Bronchial epithelial cell (primary cell): ENCODE measurements at regions not wholly inside any gene's neighbourhood (a gene's known extent, or its start where the extent isn't known, plus 50 kb on each side); places are given as distances from the start of the nearest gene placed in this dataset.

ENCODE experiments used
- DNase-seq: peaks from one replicate; pipeline ENCODE4 v3.0.0-alpha.2; 2010; ENCODE audit warnings: low read depth
- FAIRE-seq: peaks from 2 replicates; lab custom pipeline; 2011; peaks lifted over from hg19 to GRCh38; lab: Jason Lieb, UNC
- H3K27me3 ChIP-seq: 2 replicates; pipeline ENCODE4 v1.5.1; 2011; ENCODE audit warnings: low read length; ENCODE audit not compliant: control insufficient read depth, insufficient read depth
- H3K36me3 ChIP-seq: 2 replicates; pipeline ENCODE4 v1.5.1; 2011; ENCODE audit warnings: low read length; ENCODE audit not compliant: control insufficient read depth, insufficient read depth
- H3K4me3 ChIP-seq: 2 replicates; pipeline ENCODE4 v1.5.1; 2011; ENCODE audit warnings: mild to moderate bottlenecking, low read depth, low read length, control low read depth
- TF ChIP-seq, protein P1 (sequence below): IDR thresholded peaks from 2 replicates; pipeline ENCODE4 v1.5.1; 2011; ENCODE audit warnings: mild to moderate bottlenecking, moderate library complexity, low read length, control low read depth, inconsistent platforms; ENCODE audit not compliant: insufficient read depth, severe bottlenecking

- DNase-seq = peak; percentile 43
- Histone ChIP-seq H3K36me3 (no peaks in the 10 kb centered on the region), H3K4me3 (no peak overlapping the region), H3K27me3 (no peaks in the 10 kb centered on the region)
- TF ChIP-seq, protein P1, sequence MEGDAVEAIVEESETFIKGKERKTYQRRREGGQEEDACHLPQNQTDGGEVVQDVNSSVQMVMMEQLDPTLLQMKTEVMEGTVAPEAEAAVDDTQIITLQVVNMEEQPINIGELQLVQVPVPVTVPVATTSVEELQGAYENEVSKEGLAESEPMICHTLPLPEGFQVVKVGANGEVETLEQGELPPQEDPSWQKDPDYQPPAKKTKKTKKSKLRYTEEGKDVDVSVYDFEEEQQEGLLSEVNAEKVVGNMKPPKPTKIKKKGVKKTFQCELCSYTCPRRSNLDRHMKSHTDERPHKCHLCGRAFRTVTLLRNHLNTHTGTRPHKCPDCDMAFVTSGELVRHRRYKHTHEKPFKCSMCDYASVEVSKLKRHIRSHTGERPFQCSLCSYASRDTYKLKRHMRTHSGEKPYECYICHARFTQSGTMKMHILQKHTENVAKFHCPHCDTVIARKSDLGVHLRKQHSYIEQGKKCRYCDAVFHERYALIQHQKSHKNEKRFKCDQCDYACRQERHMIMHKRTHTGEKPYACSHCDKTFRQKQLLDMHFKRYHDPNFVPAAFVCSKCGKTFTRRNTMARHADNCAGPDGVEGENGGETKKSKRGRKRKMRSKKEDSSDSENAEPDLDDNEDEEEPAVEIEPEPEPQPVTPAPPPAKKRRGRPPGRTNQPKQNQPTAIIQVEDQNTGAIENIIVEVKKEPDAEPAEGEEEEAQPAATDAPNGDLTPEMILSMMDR = no peak
- no peak for FAIRE-seq
Measured at GRCh38 chr3:42024591-42025351, 62.9 kb upstream of the ULK4 start.

- Histone ChIP-seq H3K4me3 (no peak overlapping the region), H3K36me3 (no peaks in the 10 kb centered on the region), H3K27me3 (no peaks in the 10 kb centered on the region)
- TF ChIP-seq, protein P1 = no peak
- FAIRE-seq = no peak
- DNase-seq = no peak
Measured at GRCh38 chr3:42023380-42023779, 61.5 kb upstream of the ULK4 start.

DNA sequence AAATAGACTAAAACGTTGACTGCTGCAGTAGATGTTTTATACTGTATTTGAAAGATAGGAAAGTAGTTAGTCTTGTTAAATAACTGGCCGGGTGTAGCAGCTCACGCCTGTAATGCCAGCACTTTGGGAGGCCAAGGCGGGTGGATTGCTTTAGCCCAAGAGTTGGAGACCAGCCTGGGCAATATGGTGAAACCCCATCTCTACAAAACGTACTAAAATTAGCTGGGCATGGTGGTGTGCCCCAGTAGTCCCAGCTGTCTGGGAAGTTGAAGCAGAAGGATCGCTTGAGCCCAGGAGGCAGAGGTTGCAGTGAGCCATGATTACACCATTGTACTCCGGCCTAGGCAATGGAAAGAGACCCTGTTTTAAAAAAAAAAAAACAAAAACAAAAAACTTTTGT is 60.5 kb upstream of the ULK4 start:
- Histone ChIP-seq H3K27me3 (no peaks in the 10 kb centered on the region), H3K36me3 (no peaks in the 10 kb centered on the region), H3K4me3 (no peak overlapping the region)
- no peak for DNase-seq
- TF ChIP-seq, protein P1 = no peak
- FAIRE-seq = no peak

DNA sequence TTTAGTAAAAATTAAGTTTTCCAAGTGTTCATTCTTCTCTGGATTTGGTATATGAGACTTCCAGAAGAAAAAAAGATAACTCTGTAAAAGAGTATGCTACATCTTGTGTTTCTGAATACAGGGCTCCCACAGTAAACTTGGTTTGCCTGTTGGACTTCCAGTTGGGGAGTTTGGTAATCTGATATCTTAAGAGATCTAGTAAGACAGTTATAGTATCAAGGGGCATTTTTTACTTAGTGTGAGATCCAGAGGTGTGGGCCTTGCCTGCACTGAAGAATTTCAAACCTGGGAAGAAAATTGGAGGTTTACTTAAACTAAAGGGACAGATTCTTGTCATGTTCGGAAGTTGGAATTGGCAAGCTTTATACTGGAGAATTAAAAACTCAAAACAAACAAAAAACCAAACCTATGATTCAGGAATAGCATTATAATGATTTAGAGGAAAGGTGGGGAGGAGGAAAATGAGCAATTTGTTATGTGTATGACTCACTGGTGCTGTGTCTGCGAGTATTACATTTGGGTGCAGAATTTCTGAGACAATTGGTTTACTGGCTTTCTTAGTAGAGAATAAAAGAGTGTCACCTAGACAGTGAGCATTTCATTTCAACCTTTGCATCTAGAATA is 58.9 kb upstream of the ULK4 start:
- Histone ChIP-seq H3K36me3 (no peaks in the 10 kb centered on the region), H3K4me3 (no peak overlapping the region), H3K27me3 (no peaks in the 10 kb centered on the region)
- FAIRE-seq (no peak), DNase-seq (peak; percentile 92)
- TF ChIP-seq, protein P1 = no peak

DNA sequence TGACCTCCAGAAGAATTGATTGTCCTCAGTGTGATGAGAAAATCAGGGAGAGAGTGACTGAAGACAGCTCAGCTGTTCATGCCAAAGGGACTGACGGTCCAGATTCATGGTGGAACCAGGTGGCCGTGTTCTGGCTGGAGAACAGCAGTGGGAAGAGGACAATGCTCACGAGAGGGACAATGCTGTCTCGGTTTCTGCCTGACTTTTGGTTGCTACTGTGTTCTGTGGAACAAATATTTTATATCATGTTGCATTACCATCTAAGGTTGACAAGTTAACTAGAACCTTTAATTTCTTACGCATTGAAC is 58.0 kb upstream of the ULK4 start:
- no peak for DNase-seq
- TF ChIP-seq, protein P1 = no peak
- FAIRE-seq = no peak
- H3K36me3 ChIP-seq = no peaks in the 10 kb centered on the region
- H3K27me3 ChIP-seq = no peaks in the 10 kb centered on the region
- no peak overlapping the region for H3K4me3 ChIP-seq
